Uterus (tissue), 2 donors: ENCODE measurements at regions not wholly inside any gene's neighbourhood (a gene's known extent, or its start where the extent isn't known, plus 50 kb on each side); places are given as distances from the start of the nearest gene placed in this dataset.

Experiments
- POLR2A ChIP-seq, 2 donors: fragments of 450-650 bp; IDR thresholded peaks; one replicate each; pipeline ENCODE4 v1.6.1; 2016; ENCODE audit warnings: antibody characterized with exemption in 2 of 2, mild to moderate bottlenecking in 1 of 2, moderate library complexity in 1 of 2
- TF ChIP-seq, protein P1 (sequence below), 4 experiments: fragments of 200-600 bp in 2 of 4; fragments of 450-650 bp in 2 of 4; sonication (generic) in 2 of 4; IDR thresholded peaks; one replicate each; pipeline ENCODE4 v1.5.1; 2016 to 2019; ENCODE audit warnings: antibody characterized with exemption in 4 of 4, mild to moderate bottlenecking in 2 of 4, moderate library complexity in 1 of 4

DNA sequence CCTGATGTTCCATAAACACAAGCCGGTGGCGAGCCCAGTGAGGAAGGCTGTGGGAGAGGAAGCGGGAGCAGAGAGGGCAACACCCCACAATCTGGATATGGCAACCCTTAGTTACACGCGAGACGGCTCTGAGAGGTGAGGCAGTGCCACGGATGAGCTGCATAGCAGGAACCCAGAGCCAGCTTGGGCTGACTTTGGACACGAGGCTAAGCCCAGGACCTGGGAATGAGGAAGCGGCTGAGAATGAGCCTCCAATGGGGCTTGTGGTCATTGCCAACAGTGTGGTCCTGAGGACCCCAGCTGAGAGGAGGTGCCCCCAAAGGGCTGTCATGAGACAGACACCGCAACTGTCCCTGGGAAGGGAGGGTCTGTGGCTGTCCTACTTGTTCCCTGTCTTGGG, 160.0 kb upstream of the SMIM23 start:
- TF ChIP-seq, protein P1, sequence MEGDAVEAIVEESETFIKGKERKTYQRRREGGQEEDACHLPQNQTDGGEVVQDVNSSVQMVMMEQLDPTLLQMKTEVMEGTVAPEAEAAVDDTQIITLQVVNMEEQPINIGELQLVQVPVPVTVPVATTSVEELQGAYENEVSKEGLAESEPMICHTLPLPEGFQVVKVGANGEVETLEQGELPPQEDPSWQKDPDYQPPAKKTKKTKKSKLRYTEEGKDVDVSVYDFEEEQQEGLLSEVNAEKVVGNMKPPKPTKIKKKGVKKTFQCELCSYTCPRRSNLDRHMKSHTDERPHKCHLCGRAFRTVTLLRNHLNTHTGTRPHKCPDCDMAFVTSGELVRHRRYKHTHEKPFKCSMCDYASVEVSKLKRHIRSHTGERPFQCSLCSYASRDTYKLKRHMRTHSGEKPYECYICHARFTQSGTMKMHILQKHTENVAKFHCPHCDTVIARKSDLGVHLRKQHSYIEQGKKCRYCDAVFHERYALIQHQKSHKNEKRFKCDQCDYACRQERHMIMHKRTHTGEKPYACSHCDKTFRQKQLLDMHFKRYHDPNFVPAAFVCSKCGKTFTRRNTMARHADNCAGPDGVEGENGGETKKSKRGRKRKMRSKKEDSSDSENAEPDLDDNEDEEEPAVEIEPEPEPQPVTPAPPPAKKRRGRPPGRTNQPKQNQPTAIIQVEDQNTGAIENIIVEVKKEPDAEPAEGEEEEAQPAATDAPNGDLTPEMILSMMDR (IDR thresholded peaks at IDR 0.05): no peak
- no peak for TF ChIP-seq POLR2A (IDR thresholded peaks at IDR 0.05)
